Activated naive CD8-positive, alpha-beta T cell treated with anti-CD3 and anti-CD28 coated beads, Interleukin-2, amount 50 U/mL, for 24 hours (primary cell): ENCODE measurements at regions not wholly inside any gene's neighbourhood (a gene's known extent, or its start where the extent isn't known, plus 50 kb on each side); places are given as distances from the start of the nearest gene placed in this dataset.
"Not testable (repeated sequence)": the region's sequence is repeated elsewhere in the genome, so short reads cannot be mapped to it uniquely, and the experiment has no call there.

Source experiments
- ATAC-seq: fragments of 150-1000 bp; cut with Tn5 transposase; one replicate; pipeline ENCODE4 v1.10.0; 2021
- DNase-seq: peaks from one replicate; pipeline ENCODE4 v3.0.0; 2021
- H3K27ac Mint-ChIP-seq: one replicate; pipeline ENCODE4 v1.8.0; 2021; ENCODE audit warnings: mild to moderate bottlenecking, mixed read lengths
- H3K27me3 Mint-ChIP-seq: one replicate; pipeline ENCODE4 v1.8.0; 2021; ENCODE audit warnings: mixed read lengths
- H3K36me3 Mint-ChIP-seq: one replicate; pipeline ENCODE4 v1.8.0; 2021; ENCODE audit warnings: low read depth, mixed read lengths
- H3K4me1 Mint-ChIP-seq: one replicate; pipeline ENCODE4 v1.8.0; 2021; ENCODE audit warnings: mixed read lengths
- H3K4me3 Mint-ChIP-seq: one replicate; pipeline ENCODE4 v1.8.0; 2021; ENCODE audit warnings: mild to moderate bottlenecking, moderate library complexity, mixed read lengths
- H3K9me3 Mint-ChIP-seq: one replicate; pipeline ENCODE4 v1.8.0; 2021; ENCODE audit warnings: mixed read lengths

- no peaks in the 10 kb centered on the region for H3K36me3 Mint-ChIP-seq
- ATAC-seq: no peak
- DNase-seq: no peak
- H3K9me3 Mint-ChIP-seq: no peaks in the 10 kb centered on the region
- H3K27ac Mint-ChIP-seq: no peak overlapping the region
- peaks cover 28% of the 10 kb centered on the region for H3K27me3 Mint-ChIP-seq
- no peak overlapping the region for H3K4me3 Mint-ChIP-seq
- peaks cover 8% of the 10 kb centered on the region for H3K4me1 Mint-ChIP-seq
Observed at GRCh38 chr11:34001557-34002064, 49.9 kb upstream of the CAPRIN1 start.

GRCh38 chr11:33999393-33999792 is 52.1 kb upstream of the CAPRIN1 start:
- Mint-ChIP-seq H3K4me3 (no peak overlapping the region), H3K9me3 (no peaks in the 10 kb centered on the region), H3K4me1 (peaks cover 8% of the 10 kb centered on the region), H3K36me3 (no peaks in the 10 kb centered on the region), H3K27ac (no peak overlapping the region), H3K27me3 (peaks cover 31% of the 10 kb centered on the region)
- ATAC-seq: no peak
- no peak for DNase-seq

GRCh38 chr11:33997584-33998251 is 53.8 kb upstream of the CAPRIN1 start:
- ATAC-seq: no peak
- Mint-ChIP-seq H3K4me3 (peak overlapping the region; percentile 51), H3K9me3 (no peaks in the 10 kb centered on the region), H3K4me1 (peaks cover 8% of the 10 kb centered on the region), H3K36me3 (no peaks in the 10 kb centered on the region), H3K27me3 (peaks cover 28% of the 10 kb centered on the region), H3K27ac (no peak overlapping the region)
- DNase-seq: no peak

- no peak overlapping the region for H3K27ac Mint-ChIP-seq
- peak; percentile 95 for ATAC-seq
- H3K9me3 Mint-ChIP-seq: no peaks in the 10 kb centered on the region
- peak overlapping the region; percentile 51 for H3K4me3 Mint-ChIP-seq
- H3K4me1 Mint-ChIP-seq: peaks cover 8% of the 10 kb centered on the region
- H3K36me3 Mint-ChIP-seq: no peaks in the 10 kb centered on the region
- DNase-seq: peak; percentile 77
- peaks cover 28% of the 10 kb centered on the region for H3K27me3 Mint-ChIP-seq
Observed at GRCh38 chr11:33996498-33997454, 54.8 kb upstream of the CAPRIN1 start.

GRCh38 chr11:33994937-33995336 is 56.6 kb upstream of the CAPRIN1 start:
- Mint-ChIP-seq H3K27me3 (peaks cover 25% of the 10 kb centered on the region), H3K4me3 (no peak overlapping the region), H3K9me3 (no peaks in the 10 kb centered on the region), H3K27ac (no peak overlapping the region), H3K4me1 (peaks cover 16% of the 10 kb centered on the region), H3K36me3 (no peaks in the 10 kb centered on the region)
- DNase-seq (no peak), ATAC-seq (no peak)

GRCh38 chr11:33991136-33991535 is 60.4 kb upstream of the CAPRIN1 start:
- ATAC-seq, H3K4me1 Mint-ChIP-seq, DNase-seq, H3K27me3 Mint-ChIP-seq, H3K27ac Mint-ChIP-seq, H3K9me3 Mint-ChIP-seq, H3K36me3 Mint-ChIP-seq: not testable (repeated sequence)
- peak overlapping the region; percentile 19 for H3K4me3 Mint-ChIP-seq

- not testable (repeated sequence) for H3K27ac Mint-ChIP-seq, DNase-seq, ATAC-seq, H3K36me3 Mint-ChIP-seq, H3K4me1 Mint-ChIP-seq, H3K27me3 Mint-ChIP-seq, H3K4me3 Mint-ChIP-seq, H3K9me3 Mint-ChIP-seq
Observed at GRCh38 chr11:33990131-33990530, 61.4 kb upstream of the CAPRIN1 start.

GRCh38 chr11:33989461-33989860 is 62.1 kb upstream of the CAPRIN1 start:
- peaks cover 8% of the 10 kb centered on the region for H3K4me1 Mint-ChIP-seq
- no peak overlapping the region for H3K4me3 Mint-ChIP-seq
- no peak overlapping the region for H3K27ac Mint-ChIP-seq
- DNase-seq (no peak), ATAC-seq (no peak)
- H3K9me3 Mint-ChIP-seq: no peaks in the 10 kb centered on the region
- no peaks in the 10 kb centered on the region for H3K36me3 Mint-ChIP-seq
- H3K27me3 Mint-ChIP-seq: peaks cover 3% of the 10 kb centered on the region

GRCh38 chr11:33988586-33989370 is 62.8 kb upstream of the CAPRIN1 start:
- Mint-ChIP-seq H3K9me3 (no peaks in the 10 kb centered on the region), H3K27me3 (peaks cover 6% of the 10 kb centered on the region), H3K27ac (no peak overlapping the region), H3K4me3 (no peak overlapping the region), H3K4me1 (peaks cover 8% of the 10 kb centered on the region), H3K36me3 (no peaks in the 10 kb centered on the region)
- DNase-seq: no peak
- ATAC-seq: no peak

GRCh38 chr11:33987975-33988580 is 63.5 kb upstream of the CAPRIN1 start:
- Mint-ChIP-seq H3K4me1 (peaks cover 8% of the 10 kb centered on the region), H3K27ac (no peak overlapping the region), H3K36me3 (no peaks in the 10 kb centered on the region), H3K27me3 (peaks cover 7% of the 10 kb centered on the region), H3K9me3 (no peaks in the 10 kb centered on the region), H3K4me3 (no peak overlapping the region)
- ATAC-seq (peak; percentile 86), DNase-seq (peak; percentile 78)

GRCh38 chr11:33987545-33987944 is 64.0 kb upstream of the CAPRIN1 start:
- Mint-ChIP-seq H3K27ac (no peak overlapping the region), H3K27me3 (peaks cover 7% of the 10 kb centered on the region), H3K4me3 (no peak overlapping the region), H3K9me3 (no peaks in the 10 kb centered on the region), H3K36me3 (no peaks in the 10 kb centered on the region), H3K4me1 (peaks cover 8% of the 10 kb centered on the region)
- DNase-seq (no peak), ATAC-seq (no peak)

- H3K27ac Mint-ChIP-seq: not testable (repeated sequence)
Observed at GRCh38 chr11:33986597-33987501, 64.7 kb upstream of the CAPRIN1 start.

GRCh38 chr11:33984682-33985389 is 66.7 kb upstream of the CAPRIN1 start:
- Mint-ChIP-seq H3K4me1 (no peaks in the 10 kb centered on the region), H3K36me3 (no peaks in the 10 kb centered on the region), H3K4me3 (no peak overlapping the region), H3K27me3 (peaks cover 11% of the 10 kb centered on the region), H3K9me3 (no peaks in the 10 kb centered on the region), H3K27ac (no peak overlapping the region)
- no peak for DNase-seq
- ATAC-seq: no peak

More at GRCh38 chr11:33986597-33987501, 64.7 kb upstream of the CAPRIN1 start:
- not testable (repeated sequence) for ATAC-seq, DNase-seq, H3K27me3 Mint-ChIP-seq, H3K9me3 Mint-ChIP-seq, H3K4me3 Mint-ChIP-seq, H3K36me3 Mint-ChIP-seq, H3K4me1 Mint-ChIP-seq
